SKM-1 (cell line): ENCODE measurements at regions not wholly inside any gene's neighbourhood (a gene's known extent, or its start where the extent isn't known, plus 50 kb on each side); places are given as distances from the start of the nearest gene placed in this dataset.
"Not testable (repeated sequence)": the region's sequence is repeated elsewhere in the genome, so short reads cannot be mapped to it uniquely, and the experiment has no call there.

Source experiments
- DNase-seq: peaks from one replicate; lab custom pipeline; 2025; ENCODE audit not compliant: unreplicated experiment; lab: John Stamatoyannopoulos, UW

GRCh38 chr3:94593526-94594150 is 530.8 kb downstream of the NSUN3 start:
- no peak for DNase-seq

- no peak for DNase-seq
These were observed 533.3 kb downstream of the NSUN3 start for GRCh38 chr3:94596141-94596540.

GRCh38 chr3:94596887-94597566 is 534.2 kb downstream of the NSUN3 start:
- no peak for DNase-seq

GRCh38 chr3:94607778-94608177 is 544.9 kb downstream of the NSUN3 start:
- DNase-seq = no peak

- DNase-seq = no peak
These were observed 547.0 kb downstream of the NSUN3 start for GRCh38 chr3:94609908-94610307.

- no peak for DNase-seq
These were observed 548.7 kb downstream of the NSUN3 start for GRCh38 chr3:94611596-94611995.

GRCh38 chr3:94612631-94613030 is 549.8 kb downstream of the NSUN3 start:
- DNase-seq = no peak

GRCh38 chr3:94614192-94614591 is 551.3 kb downstream of the NSUN3 start:
- DNase-seq = no peak

- no peak for DNase-seq
These were observed 552.6 kb downstream of the NSUN3 start for GRCh38 chr3:94615275-94616065.

- no peak for DNase-seq
These were observed 554.0 kb downstream of the NSUN3 start for GRCh38 chr3:94616833-94617232.

GRCh38 chr3:94617312-94617711 is 554.5 kb downstream of the NSUN3 start:
- DNase-seq = no peak

- no peak for DNase-seq
These were observed 556.8 kb downstream of the NSUN3 start for GRCh38 chr3:94619643-94620042.

GRCh38 chr3:94626573-94626972 is 563.7 kb downstream of the NSUN3 start:
- DNase-seq = no peak

- DNase-seq = no peak
These were observed 564.8 kb downstream of the NSUN3 start for GRCh38 chr3:94627689-94628088.

GRCh38 chr3:94643400-94643799 is 580.5 kb downstream of the NSUN3 start:
- DNase-seq = no peak

GRCh38 chr3:94645790-94646189 is 582.9 kb downstream of the NSUN3 start:
- no peak for DNase-seq

GRCh38 chr3:94647131-94647530 is 584.3 kb downstream of the NSUN3 start:
- DNase-seq = no peak

GRCh38 chr3:94648270-94649180 is 585.7 kb downstream of the NSUN3 start:
- DNase-seq = not testable (repeated sequence)

GRCh38 chr3:94654096-94654495 is 591.2 kb downstream of the NSUN3 start:
- DNase-seq = no peak

- no peak for DNase-seq
These were observed 603.1 kb downstream of the NSUN3 start for GRCh38 chr3:94665922-94666321.

GRCh38 chr3:94671078-94671477 is 608.2 kb downstream of the NSUN3 start:
- no peak for DNase-seq
